ENCODE measurements at regions not wholly inside any gene's neighbourhood (a gene's known extent, or its start where the extent isn't known, plus 50 kb on each side); places are given as distances from the start of the nearest gene placed in this dataset.

DNA sequence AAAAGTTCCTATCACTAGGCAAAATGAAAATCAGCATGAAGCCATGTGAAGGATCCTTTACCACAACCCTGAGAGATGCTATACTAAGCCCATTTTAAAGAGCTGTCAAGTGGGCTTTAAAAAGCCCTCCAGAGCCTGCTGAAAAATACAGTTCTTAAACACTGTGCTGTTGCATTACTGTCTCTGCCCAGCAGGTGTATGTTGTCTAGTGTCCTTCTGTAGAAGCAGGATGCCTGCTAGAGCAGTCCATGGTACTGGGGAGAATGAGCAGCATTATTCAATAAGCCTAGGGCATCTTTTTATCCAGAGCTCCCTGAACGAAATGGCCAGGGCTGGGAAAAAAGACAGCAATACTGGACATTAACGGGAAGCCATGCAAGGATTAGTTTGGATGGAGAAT, 126.2 kb upstream of the PLCXD3 start:
- H3K4me3 ChIP-seq (ENCODE audit: low read depth, low read length): no peak overlapping the region
- TF ChIP-seq, protein P1, sequence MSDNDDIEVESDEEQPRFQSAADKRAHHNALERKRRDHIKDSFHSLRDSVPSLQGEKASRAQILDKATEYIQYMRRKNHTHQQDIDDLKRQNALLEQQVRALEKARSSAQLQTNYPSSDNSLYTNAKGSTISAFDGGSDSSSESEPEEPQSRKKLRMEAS (IDR thresholded peaks at IDR 0.05; ENCODE audit: low read depth, low read length): no peak
- TF ChIP-seq, protein P2, sequence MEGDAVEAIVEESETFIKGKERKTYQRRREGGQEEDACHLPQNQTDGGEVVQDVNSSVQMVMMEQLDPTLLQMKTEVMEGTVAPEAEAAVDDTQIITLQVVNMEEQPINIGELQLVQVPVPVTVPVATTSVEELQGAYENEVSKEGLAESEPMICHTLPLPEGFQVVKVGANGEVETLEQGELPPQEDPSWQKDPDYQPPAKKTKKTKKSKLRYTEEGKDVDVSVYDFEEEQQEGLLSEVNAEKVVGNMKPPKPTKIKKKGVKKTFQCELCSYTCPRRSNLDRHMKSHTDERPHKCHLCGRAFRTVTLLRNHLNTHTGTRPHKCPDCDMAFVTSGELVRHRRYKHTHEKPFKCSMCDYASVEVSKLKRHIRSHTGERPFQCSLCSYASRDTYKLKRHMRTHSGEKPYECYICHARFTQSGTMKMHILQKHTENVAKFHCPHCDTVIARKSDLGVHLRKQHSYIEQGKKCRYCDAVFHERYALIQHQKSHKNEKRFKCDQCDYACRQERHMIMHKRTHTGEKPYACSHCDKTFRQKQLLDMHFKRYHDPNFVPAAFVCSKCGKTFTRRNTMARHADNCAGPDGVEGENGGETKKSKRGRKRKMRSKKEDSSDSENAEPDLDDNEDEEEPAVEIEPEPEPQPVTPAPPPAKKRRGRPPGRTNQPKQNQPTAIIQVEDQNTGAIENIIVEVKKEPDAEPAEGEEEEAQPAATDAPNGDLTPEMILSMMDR (IDR thresholded peaks at IDR 0.05; ENCODE audit: low read depth, low read length): peak; percentile 34
- DNase-seq (ENCODE audit: low read depth): peak; percentile 28

DNA sequence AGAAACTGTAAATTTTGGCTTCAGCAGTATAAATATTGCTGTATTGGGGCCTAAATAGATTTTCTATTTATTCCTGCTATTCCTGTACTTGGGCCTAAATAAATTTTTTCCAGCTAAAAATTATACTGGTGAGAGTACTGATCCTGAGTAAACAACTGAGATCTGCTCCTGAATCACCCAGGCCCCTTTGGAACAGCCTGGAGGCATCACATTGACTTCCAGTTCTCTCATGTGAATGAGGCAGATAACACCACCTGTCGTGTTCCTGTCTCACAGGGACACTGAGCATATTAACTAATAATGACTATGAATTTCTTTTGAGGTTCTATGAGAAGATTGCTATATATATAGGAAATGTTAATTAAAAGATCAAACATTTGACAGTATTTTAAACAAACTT, 119.5 kb upstream of the PLCXD3 start:
- TF ChIP-seq MYC (IDR thresholded peaks at IDR 0.05; ENCODE audit: low read depth, low read length) (no peak), POLR2A (IDR thresholded peaks at IDR 0.05; ENCODE audit: extremely low read depth, insufficient read length) (no peak)
- no peak overlapping the region for H3K4me3 ChIP-seq (ENCODE audit: low read depth, low read length)
- DNase-seq (ENCODE audit: low read depth): no peak

DNA sequence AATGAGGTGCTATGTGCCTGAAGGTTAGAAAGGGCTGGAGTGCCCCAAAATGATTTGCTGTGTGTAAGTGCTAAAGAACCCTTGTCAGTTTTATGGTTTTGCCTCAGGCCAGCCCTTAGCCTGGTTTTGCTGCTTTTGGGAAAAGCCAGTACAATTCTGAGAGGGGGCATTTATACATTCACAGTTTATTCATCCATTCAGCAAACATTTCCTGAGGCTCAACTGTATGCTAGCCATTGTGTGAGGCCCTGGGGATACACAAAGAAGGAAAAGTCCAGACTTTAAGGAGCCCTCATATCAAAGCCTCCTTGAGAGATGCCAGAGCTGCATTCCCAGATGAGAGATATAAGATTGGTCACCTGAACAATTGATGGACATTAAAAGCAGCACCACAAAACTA, 115.2 kb upstream of the PLCXD3 start:
- TF ChIP-seq MYC (IDR thresholded peaks at IDR 0.05; ENCODE audit: low read depth, low read length) (no peak), POLR2A (IDR thresholded peaks at IDR 0.05; ENCODE audit: extremely low read depth, insufficient read length) (no peak)
- TF ChIP-seq, protein P2 (IDR thresholded peaks at IDR 0.05; ENCODE audit: low read depth, low read length): no peak
- TF ChIP-seq, protein P1 (IDR thresholded peaks at IDR 0.05; ENCODE audit: low read depth, low read length): no peak
- no peak for DNase-seq (ENCODE audit: low read depth)
- H3K4me3 ChIP-seq (ENCODE audit: low read depth, low read length): no peak overlapping the region

- no peak overlapping the region for H3K4me3 ChIP-seq (ENCODE audit: low read depth, low read length)
- TF ChIP-seq MYC (IDR thresholded peaks at IDR 0.05; ENCODE audit: low read depth, low read length): no peak
- TF ChIP-seq, protein P2 (IDR thresholded peaks at IDR 0.05; ENCODE audit: low read depth, low read length): no peak
- TF ChIP-seq, protein P1 (IDR thresholded peaks at IDR 0.05; ENCODE audit: low read depth, low read length): no peak
- TF ChIP-seq POLR2A (IDR thresholded peaks at IDR 0.05; ENCODE audit: extremely low read depth, insufficient read length): no peak
- DNase-seq (ENCODE audit: low read depth): no peak
Measured at GRCh38 chr5:41621420-41621819, 111.0 kb upstream of the PLCXD3 start.

- no peak overlapping the region for H3K4me3 ChIP-seq (ENCODE audit: low read depth, low read length)
- no peak for TF ChIP-seq POLR2A (IDR thresholded peaks at IDR 0.05; ENCODE audit: extremely low read depth, insufficient read length)
- TF ChIP-seq, protein P1 (IDR thresholded peaks at IDR 0.05; ENCODE audit: low read depth, low read length): no peak
- TF ChIP-seq MYC (IDR thresholded peaks at IDR 0.05; ENCODE audit: low read depth, low read length): no peak
- TF ChIP-seq, protein P2 (IDR thresholded peaks at IDR 0.05; ENCODE audit: low read depth, low read length): no peak
- no peak for DNase-seq (ENCODE audit: low read depth)
Measured at GRCh38 chr5:41617843-41618515, 107.6 kb upstream of the PLCXD3 start.

GRCh38 chr5:41610386-41610785, 100.0 kb upstream of the PLCXD3 start:
- TF ChIP-seq MYC (IDR thresholded peaks at IDR 0.05; ENCODE audit: low read depth, low read length) (no peak), POLR2A (IDR thresholded peaks at IDR 0.05; ENCODE audit: extremely low read depth, insufficient read length) (no peak)
- TF ChIP-seq, protein P1 (IDR thresholded peaks at IDR 0.05; ENCODE audit: low read depth, low read length): no peak
- TF ChIP-seq, protein P2 (IDR thresholded peaks at IDR 0.05; ENCODE audit: low read depth, low read length): no peak
- H3K4me3 ChIP-seq (ENCODE audit: low read depth, low read length): no peak overlapping the region
- no peak for DNase-seq (ENCODE audit: low read depth)
